ENCODE measurements at regions not wholly inside any gene's neighbourhood (a gene's known extent, or its start where the extent isn't known, plus 50 kb on each side); places are given as distances from the start of the nearest gene placed in this dataset.

GRCh38 chr2:23058435-23058834 lies 326.5 kb upstream of the KLHL29 start:
- TF ChIP-seq POLR2A (IDR thresholded peaks at IDR 0.05) (no peak), EP300 (IDR thresholded peaks at IDR 0.05) (no peak), CTCF (IDR thresholded peaks at IDR 0.05) (no peak)
- no peak overlapping the region for H3K27ac ChIP-seq
- H3K36me3 ChIP-seq: no peaks in the 10 kb centered on the region
- WGBS, 3 donors: 76 to 81% (median 76%) methylated on average over 9 of the region's 9 CpGs
- H3K27me3 ChIP-seq: no peaks in the 10 kb centered on the region
- no peaks in the 10 kb centered on the region for H3K9me3 ChIP-seq
- intact Hi-C loops (cut with DNase I): no loop called here
- no peak overlapping the region for H3K4me3 ChIP-seq
- DNase-seq: no peak
- H3K4me1 ChIP-seq (ENCODE audit: insufficient read depth): no peaks in the 10 kb centered on the region

- TF ChIP-seq EP300 (IDR thresholded peaks at IDR 0.05) (no peak), POLR2A (IDR thresholded peaks at IDR 0.05) (no peak), CTCF (IDR thresholded peaks at IDR 0.05) (no peak)
- WGBS, 3 donors: 94 to 98% (median 96%) methylated on average over 4 of the region's 4 CpGs
- Histone ChIP-seq H3K27me3 (no peaks in the 10 kb centered on the region), H3K36me3 (no peaks in the 10 kb centered on the region), H3K4me1 (ENCODE audit: insufficient read depth) (no peaks in the 10 kb centered on the region), H3K4me3 (no peak overlapping the region), H3K27ac (no peak overlapping the region), H3K9me3 (no peaks in the 10 kb centered on the region)
- no peak for DNase-seq
- intact Hi-C loops (cut with DNase I): no loop called here
Observed at GRCh38 chr2:23065210-23065609, 319.8 kb upstream of the KLHL29 start.

GRCh38 chr2:23065936-23066335 lies 319.0 kb upstream of the KLHL29 start:
- H3K4me3 ChIP-seq: no peak overlapping the region
- no peak overlapping the region for H3K27ac ChIP-seq
- 76 to 80% (median 79%) methylated on average over 8 of the region's 8 CpGs for WGBS, 3 donors
- no peak for DNase-seq
- no peak for TF ChIP-seq EP300 (IDR thresholded peaks at IDR 0.05)
- no peak for TF ChIP-seq CTCF (IDR thresholded peaks at IDR 0.05)
- no peak for TF ChIP-seq POLR2A (IDR thresholded peaks at IDR 0.05)
- intact Hi-C loops (cut with DNase I): no loop called here
- no peaks in the 10 kb centered on the region for H3K4me1 ChIP-seq (ENCODE audit: insufficient read depth)
- H3K36me3 ChIP-seq: no peaks in the 10 kb centered on the region
- no peaks in the 10 kb centered on the region for H3K27me3 ChIP-seq
- H3K9me3 ChIP-seq: no peaks in the 10 kb centered on the region

GRCh38 chr2:23066686-23067085 lies 318.3 kb upstream of the KLHL29 start:
- no peaks in the 10 kb centered on the region for H3K4me1 ChIP-seq (ENCODE audit: insufficient read depth)
- WGBS, 3 donors: 72 to 77% (median 76%) methylated on average over 3 of the region's 3 CpGs

More at GRCh38 chr2:23066686-23067085, 318.3 kb upstream of the KLHL29 start:
- DNase-seq: no peak
- H3K36me3 ChIP-seq: no peaks in the 10 kb centered on the region
- H3K27ac ChIP-seq: no peak overlapping the region
- no peaks in the 10 kb centered on the region for H3K27me3 ChIP-seq
- no peak overlapping the region for H3K4me3 ChIP-seq
- intact Hi-C loops (cut with DNase I): no loop called here
- no peaks in the 10 kb centered on the region for H3K9me3 ChIP-seq
- TF ChIP-seq CTCF (IDR thresholded peaks at IDR 0.05) (no peak), POLR2A (IDR thresholded peaks at IDR 0.05) (no peak), EP300 (IDR thresholded peaks at IDR 0.05) (no peak)

Data from ovary (tissue), 7 donors.